HS-27A (cell line): ENCODE measurements at regions not wholly inside any gene's neighbourhood (a gene's known extent, or its start where the extent isn't known, plus 50 kb on each side); places are given as distances from the start of the nearest gene placed in this dataset.
"Not testable (repeated sequence)": the region's sequence is repeated elsewhere in the genome, so short reads cannot be mapped to it uniquely, and the experiment has no call there.

ENCODE experiments used
- DNase-seq: peaks from one replicate; pipeline ENCODE4 v3.0.0-alpha.2; 2012; ENCODE audit warnings: low read depth, missing footprints

GRCh38 chr4:4045823-4046222 lies 180.9 kb downstream of the OTOP1 start:
- DNase-seq: not testable (repeated sequence)

- not testable (repeated sequence) for DNase-seq
Observed at GRCh38 chr4:4046686-4047085, 180.0 kb downstream of the OTOP1 start.

GRCh38 chr4:4047202-4047601 lies 179.5 kb downstream of the OTOP1 start:
- DNase-seq: not testable (repeated sequence)

GRCh38 chr4:4048227-4048626 lies 178.5 kb downstream of the OTOP1 start:
- not testable (repeated sequence) for DNase-seq

- DNase-seq: not testable (repeated sequence)
Observed at GRCh38 chr4:4050781-4051180, 175.9 kb downstream of the OTOP1 start.

- DNase-seq: not testable (repeated sequence)
Observed at GRCh38 chr4:4052933-4053332, 173.8 kb downstream of the OTOP1 start.

GRCh38 chr4:4057226-4057625 lies 169.5 kb downstream of the OTOP1 start:
- not testable (repeated sequence) for DNase-seq

- not testable (repeated sequence) for DNase-seq
Observed at GRCh38 chr4:4084171-4084570, 142.6 kb downstream of the OTOP1 start.

GRCh38 chr4:4089716-4090419 lies 136.9 kb downstream of the OTOP1 start:
- DNase-seq: not testable (repeated sequence)

GRCh38 chr4:4090720-4091119 lies 136.0 kb downstream of the OTOP1 start:
- not testable (repeated sequence) for DNase-seq

- DNase-seq: not testable (repeated sequence)
Observed at GRCh38 chr4:4092159-4092558, 134.6 kb downstream of the OTOP1 start.

GRCh38 chr4:4099610-4100009 lies 127.1 kb downstream of the OTOP1 start:
- DNase-seq: not testable (repeated sequence)

- not testable (repeated sequence) for DNase-seq
Observed at GRCh38 chr4:4106923-4107322, 119.8 kb downstream of the OTOP1 start.

GRCh38 chr4:4107411-4108107 lies 119.2 kb downstream of the OTOP1 start:
- DNase-seq: not testable (repeated sequence)

- DNase-seq: not testable (repeated sequence)
Observed at GRCh38 chr4:4115381-4115780, 111.3 kb downstream of the OTOP1 start.

GRCh38 chr4:4116901-4117300 lies 109.8 kb downstream of the OTOP1 start:
- DNase-seq: not testable (repeated sequence)

- DNase-seq: not testable (repeated sequence)
Observed at GRCh38 chr4:4134368-4134767, 92.4 kb downstream of the OTOP1 start.

GRCh38 chr4:4136621-4137020 lies 90.1 kb downstream of the OTOP1 start:
- DNase-seq: not testable (repeated sequence)
